ENCODE measurements at regions not wholly inside any gene's neighbourhood (a gene's known extent, or its start where the extent isn't known, plus 50 kb on each side); places are given as distances from the start of the nearest gene placed in this dataset.

- TF ChIP-seq CTCF (IDR thresholded peaks at IDR 0.05; ENCODE audit: extremely low read depth, insufficient read depth, missing control alignments) = no peak
- no peak for DNase-seq (ENCODE audit: low spot score)
- in situ Hi-C loops (cut with MboI; ENCODE audit: low pct_unique_long_range_greater_than_20kb, low sequenced_read_pairs, unreplicated experiment) = no loop called here
These were observed 576.2 kb upstream of the SALL3 start for GRCh38 chr18:78403371-78403770.

- DNase-seq (ENCODE audit: low spot score) = no peak
- in situ Hi-C loops (cut with MboI; ENCODE audit: low pct_unique_long_range_greater_than_20kb, low sequenced_read_pairs, unreplicated experiment) = no loop called here
- no peak for TF ChIP-seq CTCF (IDR thresholded peaks at IDR 0.05; ENCODE audit: extremely low read depth, insufficient read depth, missing control alignments)
These were observed 573.9 kb upstream of the SALL3 start for GRCh38 chr18:78405763-78406162.

GRCh38 chr18:78406743-78407465, 572.7 kb upstream of the SALL3 start:
- no peak for TF ChIP-seq CTCF (IDR thresholded peaks at IDR 0.05; ENCODE audit: extremely low read depth, insufficient read depth, missing control alignments)
- in situ Hi-C loops (cut with MboI; ENCODE audit: low pct_unique_long_range_greater_than_20kb, low sequenced_read_pairs, unreplicated experiment) = no loop called here
- no peak for DNase-seq (ENCODE audit: low spot score)

GRCh38 chr18:78407466-78407844, 572.2 kb upstream of the SALL3 start:
- in situ Hi-C loops (cut with MboI; ENCODE audit: low pct_unique_long_range_greater_than_20kb, low sequenced_read_pairs, unreplicated experiment) = no loop called here
- DNase-seq (ENCODE audit: low spot score) = no peak
- TF ChIP-seq CTCF (IDR thresholded peaks at IDR 0.05; ENCODE audit: extremely low read depth, insufficient read depth, missing control alignments) = no peak

- in situ Hi-C loops (cut with MboI; ENCODE audit: low pct_unique_long_range_greater_than_20kb, low sequenced_read_pairs, unreplicated experiment) = no loop called here
- DNase-seq (ENCODE audit: low spot score) = no peak
- TF ChIP-seq CTCF (IDR thresholded peaks at IDR 0.05; ENCODE audit: extremely low read depth, insufficient read depth, missing control alignments) = no peak
These were observed 571.0 kb upstream of the SALL3 start for GRCh38 chr18:78408623-78409022.

- no peak for DNase-seq (ENCODE audit: low spot score)
- in situ Hi-C loops (cut with MboI; ENCODE audit: low pct_unique_long_range_greater_than_20kb, low sequenced_read_pairs, unreplicated experiment) = no loop called here
- no peak for TF ChIP-seq CTCF (IDR thresholded peaks at IDR 0.05; ENCODE audit: extremely low read depth, insufficient read depth, missing control alignments)
These were observed 569.4 kb upstream of the SALL3 start for GRCh38 chr18:78410094-78410786.
